Effector memory CD8-positive, alpha-beta T cell (primary cell): ENCODE measurements at regions not wholly inside any gene's neighbourhood (a gene's known extent, or its start where the extent isn't known, plus 50 kb on each side); places are given as distances from the start of the nearest gene placed in this dataset.

Experiments used
- ATAC-seq: fragments of 150-1000 bp; cut with Tn5 transposase; replicated peaks from 2 replicates; pipeline ENCODE4 v1.10.0; 2021; ENCODE audit warnings: mild to moderate bottlenecking, moderate library complexity
- DNase-seq, 3 experiments: peaks; one replicate each; pipeline ENCODE4 v3.0.0; 2021
- H3K27ac Mint-ChIP-seq, 2 donors: one replicate each; pipeline ENCODE4 v1.8.0; 2022; ENCODE audit warnings: mild to moderate bottlenecking in 2 of 2, mixed read lengths in 2 of 2, moderate library complexity in 2 of 2
- H3K27me3 Mint-ChIP-seq, 2 donors: one replicate each; pipeline ENCODE4 v1.8.0; 2022; ENCODE audit warnings: mixed read lengths in 2 of 2
- H3K36me3 Mint-ChIP-seq: one replicate; pipeline ENCODE4 v1.8.0; 2022; ENCODE audit warnings: mild to moderate bottlenecking, moderate library complexity, mixed read lengths; ENCODE audit not compliant: insufficient read depth
- H3K4me1 Mint-ChIP-seq, 2 donors: one replicate each; pipeline ENCODE4 v1.8.0; 2022; ENCODE audit warnings: low read depth in 2 of 2, mixed read lengths in 2 of 2
- H3K4me3 Mint-ChIP-seq, 2 donors: one replicate each; pipeline ENCODE4 v1.8.0; 2022; ENCODE audit warnings: mild to moderate bottlenecking in 2 of 2, mixed read lengths in 2 of 2, moderate library complexity in 2 of 2
- H3K9me3 Mint-ChIP-seq, 2 donors: one replicate each; pipeline ENCODE4 v1.8.0; 2022; ENCODE audit warnings: mixed read lengths in 2 of 2

- ATAC-seq (no peak), DNase-seq (no peak)
- Mint-ChIP-seq H3K4me1 (no peaks in the 10 kb centered on the region), H3K36me3 (no peaks in the 10 kb centered on the region), H3K27ac (no peak overlapping the region), H3K27me3 (no peaks in the 10 kb centered on the region), H3K9me3 (peaks cover 2 to 10% of the 10 kb centered on the region in 2 donors), H3K4me3 (no peak overlapping the region)
Observed at GRCh38 chr4:135144498-135144897, 942.9 kb upstream of the PABPC4L start.

- Mint-ChIP-seq H3K36me3 (no peaks in the 10 kb centered on the region), H3K9me3 (peaks cover 0 to 4% of the 10 kb centered on the region in 2 donors), H3K27me3 (no peaks in the 10 kb centered on the region), H3K4me3 (no peak overlapping the region), H3K27ac (no peak overlapping the region), H3K4me1 (no peaks in the 10 kb centered on the region)
- ATAC-seq (no peak), DNase-seq (no peak)
Observed at GRCh38 chr4:135124196-135124595, 922.6 kb upstream of the PABPC4L start.

- peaks cover 0 to 4% of the 10 kb centered on the region in 2 donors for H3K9me3 Mint-ChIP-seq
- no peaks in the 10 kb centered on the region for H3K27me3 Mint-ChIP-seq
- no peak for ATAC-seq
- no peak for DNase-seq
- H3K4me1 Mint-ChIP-seq, result no peaks in the 10 kb centered on the region
- H3K4me3 Mint-ChIP-seq, result no peak overlapping the region
- no peaks in the 10 kb centered on the region for H3K36me3 Mint-ChIP-seq
- H3K27ac Mint-ChIP-seq, result no peak overlapping the region
Observed at GRCh38 chr4:135123632-135124031, 922.0 kb upstream of the PABPC4L start.

- Mint-ChIP-seq H3K4me3 (no peak overlapping the region), H3K4me1 (no peaks in the 10 kb centered on the region), H3K27me3 (no peaks in the 10 kb centered on the region), H3K27ac (no peak overlapping the region), H3K9me3 (peaks cover 0 to 4% of the 10 kb centered on the region in 2 donors), H3K36me3 (no peaks in the 10 kb centered on the region)
- ATAC-seq, result no peak
- DNase-seq, result no peak
Observed at GRCh38 chr4:135122457-135122856, 920.9 kb upstream of the PABPC4L start.

GRCh38 chr4:135120195-135120594 lies 918.6 kb upstream of the PABPC4L start:
- ATAC-seq, result no peak
- no peak for DNase-seq
- no peaks in the 10 kb centered on the region for H3K4me1 Mint-ChIP-seq
- H3K27me3 Mint-ChIP-seq, result no peaks in the 10 kb centered on the region
- no peak overlapping the region for H3K27ac Mint-ChIP-seq
- H3K9me3 Mint-ChIP-seq, result peaks cover 7 to 8% of the 10 kb centered on the region in 2 donors
- no peak overlapping the region for H3K4me3 Mint-ChIP-seq
- H3K36me3 Mint-ChIP-seq, result no peaks in the 10 kb centered on the region

- Mint-ChIP-seq H3K9me3 (peaks cover 11 to 16% of the 10 kb centered on the region in 2 donors), H3K4me3 (no peak overlapping the region), H3K4me1 (no peaks in the 10 kb centered on the region), H3K36me3 (no peaks in the 10 kb centered on the region), H3K27me3 (no peaks in the 10 kb centered on the region), H3K27ac (no peak overlapping the region)
- DNase-seq, result no peak
- ATAC-seq, result no peak
Observed at GRCh38 chr4:135114079-135114478, 912.5 kb upstream of the PABPC4L start.

GRCh38 chr4:135098061-135098460 lies 896.5 kb upstream of the PABPC4L start:
- H3K27me3 Mint-ChIP-seq, result no peaks in the 10 kb centered on the region
- H3K27ac Mint-ChIP-seq, result no peak overlapping the region
- no peaks in the 10 kb centered on the region for H3K36me3 Mint-ChIP-seq

GRCh38 chr4:135073389-135073788 lies 871.8 kb upstream of the PABPC4L start:
- no peaks in the 10 kb centered on the region for H3K36me3 Mint-ChIP-seq
- no peak overlapping the region for H3K27ac Mint-ChIP-seq
- H3K9me3 Mint-ChIP-seq, result peaks cover 12 to 16% of the 10 kb centered on the region in 2 donors
- no peaks in the 10 kb centered on the region for H3K4me1 Mint-ChIP-seq
- DNase-seq, result no peak
- no peaks in the 10 kb centered on the region for H3K27me3 Mint-ChIP-seq
- no peak overlapping the region for H3K4me3 Mint-ChIP-seq
- no peak for ATAC-seq

More at GRCh38 chr4:135098061-135098460, 896.5 kb upstream of the PABPC4L start:
- ATAC-seq (no peak), DNase-seq (no peak)
- H3K4me1 Mint-ChIP-seq, result no peaks in the 10 kb centered on the region
- peaks cover 0 to 4% of the 10 kb centered on the region in 2 donors for H3K9me3 Mint-ChIP-seq
- no peak overlapping the region for H3K4me3 Mint-ChIP-seq

GRCh38 chr4:135072553-135072952 lies 871.0 kb upstream of the PABPC4L start:
- DNase-seq (no peak), ATAC-seq (no peak)
- Mint-ChIP-seq H3K9me3 (peaks cover 7 to 10% of the 10 kb centered on the region in 2 donors), H3K36me3 (no peaks in the 10 kb centered on the region), H3K4me1 (no peaks in the 10 kb centered on the region), H3K27ac (no peak overlapping the region), H3K27me3 (no peaks in the 10 kb centered on the region), H3K4me3 (no peak overlapping the region)

- H3K9me3 Mint-ChIP-seq, result peaks cover 16 to 21% of the 10 kb centered on the region in 2 donors
- H3K36me3 Mint-ChIP-seq, result no peaks in the 10 kb centered on the region
- no peaks in the 10 kb centered on the region for H3K27me3 Mint-ChIP-seq
- H3K4me3 Mint-ChIP-seq, result no peak overlapping the region
- ATAC-seq (no peak), DNase-seq (no peak)
- no peaks in the 10 kb centered on the region for H3K4me1 Mint-ChIP-seq
- no peak overlapping the region for H3K27ac Mint-ChIP-seq
Observed at GRCh38 chr4:135065366-135065765, 863.8 kb upstream of the PABPC4L start.

- no peaks in the 10 kb centered on the region for H3K4me1 Mint-ChIP-seq
- no peak overlapping the region for H3K4me3 Mint-ChIP-seq
- H3K27me3 Mint-ChIP-seq, result no peaks in the 10 kb centered on the region
- H3K36me3 Mint-ChIP-seq, result no peaks in the 10 kb centered on the region
- H3K27ac Mint-ChIP-seq, result no peak overlapping the region
- ATAC-seq (no peak), DNase-seq (no peak)
- no peaks in the 10 kb centered on the region for H3K9me3 Mint-ChIP-seq
Observed at GRCh38 chr4:135050086-135050717, 848.6 kb upstream of the PABPC4L start.

GRCh38 chr4:135032670-135033069 lies 831.1 kb upstream of the PABPC4L start:
- no peaks in the 10 kb centered on the region for H3K4me1 Mint-ChIP-seq
- no peak for ATAC-seq

GRCh38 chr4:135015771-135016170 lies 814.2 kb upstream of the PABPC4L start:
- DNase-seq (no peak), ATAC-seq (no peak)
- no peak overlapping the region for H3K27ac Mint-ChIP-seq
- no peaks in the 10 kb centered on the region for H3K27me3 Mint-ChIP-seq
- no peaks in the 10 kb centered on the region for H3K36me3 Mint-ChIP-seq
- H3K4me3 Mint-ChIP-seq, result no peak overlapping the region
- H3K4me1 Mint-ChIP-seq, result no peaks in the 10 kb centered on the region
- H3K9me3 Mint-ChIP-seq, result peaks cover 0 to 18% of the 10 kb centered on the region in 2 donors

More at GRCh38 chr4:135032670-135033069, 831.1 kb upstream of the PABPC4L start:
- Mint-ChIP-seq H3K36me3 (no peaks in the 10 kb centered on the region), H3K4me3 (no peak overlapping the region), H3K27ac (no peak overlapping the region), H3K27me3 (no peaks in the 10 kb centered on the region), H3K9me3 (peaks cover 2% of the 10 kb centered on the region in 2 donors)
- DNase-seq, result no peak

- Mint-ChIP-seq H3K9me3 (peaks cover 7% of the 10 kb centered on the region in 2 donors), H3K27ac (no peak overlapping the region), H3K36me3 (no peaks in the 10 kb centered on the region)
Observed at GRCh38 chr4:135007400-135007799, 805.8 kb upstream of the PABPC4L start.

More at GRCh38 chr4:135007400-135007799, 805.8 kb upstream of the PABPC4L start:
- H3K27me3 Mint-ChIP-seq, result no peaks in the 10 kb centered on the region
- H3K4me1 Mint-ChIP-seq, result no peaks in the 10 kb centered on the region
- ATAC-seq (no peak), DNase-seq (no peak)
- H3K4me3 Mint-ChIP-seq, result no peak overlapping the region
